Activated T-cell treated with anti-CD3 and anti-CD28 coated beads for 48 hours (primary cell): ENCODE measurements at regions not wholly inside any gene's neighbourhood (a gene's known extent, or its start where the extent isn't known, plus 50 kb on each side); places are given as distances from the start of the nearest gene placed in this dataset.

Experiments
- DNase-seq: peaks from one replicate; pipeline ENCODE4 v3.0.0-alpha.2; 2020; ENCODE audit warnings: low read depth

DNA sequence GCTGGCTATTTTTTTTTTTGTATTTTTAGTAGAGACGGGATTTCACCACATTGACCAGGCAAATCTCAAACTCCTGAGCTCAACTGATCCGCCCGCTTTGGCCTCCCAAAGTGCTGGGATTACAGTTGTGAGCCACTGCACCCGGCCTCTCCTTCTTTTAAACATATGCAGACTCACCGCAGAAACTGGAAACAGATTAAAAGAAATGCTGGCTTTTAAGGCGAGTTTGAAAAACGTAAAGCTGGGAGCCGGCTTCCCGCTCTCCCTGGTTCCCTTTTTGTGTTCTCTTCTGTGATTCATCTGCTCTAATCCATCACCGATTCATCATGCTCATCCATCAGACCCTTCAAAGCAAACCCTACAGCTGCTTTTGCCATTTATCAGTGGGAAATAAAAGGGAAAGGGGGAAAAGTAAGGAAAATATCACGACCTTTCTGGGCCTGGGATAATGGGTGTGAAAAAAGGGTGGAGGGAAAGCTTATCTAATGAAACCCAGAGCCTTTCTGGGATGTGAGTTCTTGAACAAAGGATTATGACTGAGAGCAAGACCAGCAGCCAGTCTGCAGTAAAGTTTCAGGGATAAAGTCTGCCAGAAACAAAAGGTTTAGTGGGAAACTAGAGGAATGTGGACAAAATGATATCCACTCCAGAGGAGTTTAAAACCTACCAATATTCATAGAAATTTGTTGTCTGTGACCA is 92.3 kb upstream of the LRIG1 start:
- DNase-seq = no peak

DNA sequence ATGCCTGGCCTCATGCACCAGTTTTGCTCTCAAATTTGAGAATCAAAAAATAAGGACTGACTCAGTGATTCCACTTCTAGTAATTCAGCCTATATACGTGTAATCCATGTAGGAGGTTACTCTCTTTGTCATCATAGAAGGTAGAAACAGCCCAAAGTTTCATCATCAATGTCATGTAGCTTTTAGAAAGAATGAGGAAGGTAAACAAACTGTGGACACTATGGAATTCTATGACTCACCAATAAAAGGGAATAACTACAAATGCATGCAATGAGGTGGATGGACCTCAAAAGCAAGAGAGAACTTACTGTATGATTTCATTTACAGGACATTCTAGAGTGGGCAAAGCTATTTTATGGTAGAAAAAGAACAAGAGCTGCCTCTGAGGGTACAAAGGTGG is 93.2 kb upstream of the LRIG1 start:
- no peak for DNase-seq

DNA sequence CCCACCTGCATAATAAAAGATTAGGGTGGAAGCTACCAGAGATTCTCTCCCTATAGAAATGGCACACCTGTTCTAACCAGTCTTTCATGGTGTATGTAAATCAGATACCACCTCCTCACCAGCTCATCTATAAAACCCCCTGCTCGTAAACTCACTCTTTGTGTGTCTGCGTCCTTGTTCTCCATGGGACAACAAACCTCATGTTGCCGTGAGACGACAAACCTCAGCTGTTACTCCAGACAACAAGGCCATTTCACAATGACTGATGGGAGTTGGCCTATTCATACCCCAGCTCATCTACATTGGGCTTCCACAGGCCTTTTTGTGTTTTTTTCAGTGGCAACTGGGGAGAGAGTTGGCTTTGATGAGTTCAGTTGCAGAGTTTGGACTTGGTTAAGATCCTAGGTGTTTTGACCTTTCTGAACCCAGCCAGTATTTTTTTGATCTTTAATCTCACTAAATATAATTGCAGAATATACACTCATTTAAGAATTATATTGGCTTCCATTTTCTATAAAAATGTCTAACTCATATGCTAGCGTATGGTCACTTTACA is 96.6 kb upstream of the LRIG1 start:
- no peak for DNase-seq

DNA sequence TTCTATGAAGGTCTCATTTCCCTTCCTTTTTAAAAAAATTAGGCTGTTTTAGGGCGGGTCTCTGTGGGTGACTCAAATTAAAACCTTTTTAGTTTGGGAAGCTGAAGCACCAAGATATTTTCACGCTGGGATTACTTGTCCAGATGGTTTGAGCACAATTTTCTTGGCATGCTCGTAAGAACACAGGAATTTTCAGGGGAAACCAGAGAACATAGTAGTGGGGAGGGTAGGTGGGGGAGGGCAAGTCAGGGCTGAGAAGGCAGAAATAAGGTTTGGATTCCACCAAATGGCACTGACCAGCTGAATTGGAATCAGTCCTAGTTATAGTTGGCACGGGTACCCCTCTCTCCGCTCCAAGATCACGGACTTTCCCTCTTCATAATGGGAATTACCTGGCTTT is 97.3 kb upstream of the LRIG1 start:
- no peak for DNase-seq

DNA sequence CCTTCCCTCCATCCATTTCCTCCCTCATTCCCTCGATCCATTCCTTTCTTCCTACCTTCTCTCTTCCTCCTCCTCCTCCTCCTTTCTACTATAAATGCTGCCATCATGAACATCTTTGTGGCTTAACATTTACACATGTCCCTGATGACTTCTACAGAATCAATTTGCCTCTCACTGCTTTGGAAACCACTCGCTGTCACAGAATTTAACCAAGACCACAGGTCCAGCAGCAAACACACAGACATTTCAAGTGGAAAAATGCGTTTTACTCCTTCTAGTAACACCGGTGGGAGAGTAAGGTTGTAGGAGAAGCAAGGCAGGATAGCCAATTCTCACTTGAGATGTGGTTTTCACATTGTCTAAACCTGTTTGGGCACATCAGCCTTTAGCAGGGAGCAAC is 101.4 kb upstream of the LRIG1 start:
- no peak for DNase-seq

DNA sequence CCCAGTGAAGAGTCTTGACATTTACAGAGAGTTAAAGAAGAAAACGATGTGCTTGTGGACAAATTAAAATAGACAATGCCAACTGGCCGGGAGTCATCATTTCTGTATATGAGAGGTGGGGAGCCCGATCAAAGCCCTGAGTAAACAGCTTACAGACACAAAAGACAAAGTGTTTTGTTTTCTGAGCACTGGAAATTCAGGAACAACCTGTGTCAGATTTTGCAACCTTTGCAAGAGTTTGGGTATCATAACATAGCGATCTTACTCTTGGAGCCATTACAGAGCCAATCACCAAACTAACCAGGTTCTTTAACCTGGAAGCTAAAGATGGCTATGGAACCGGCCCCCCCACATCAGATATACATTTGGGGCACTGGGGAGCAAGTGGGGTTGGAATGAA is 101.9 kb upstream of the LRIG1 start:
- no peak for DNase-seq

DNA sequence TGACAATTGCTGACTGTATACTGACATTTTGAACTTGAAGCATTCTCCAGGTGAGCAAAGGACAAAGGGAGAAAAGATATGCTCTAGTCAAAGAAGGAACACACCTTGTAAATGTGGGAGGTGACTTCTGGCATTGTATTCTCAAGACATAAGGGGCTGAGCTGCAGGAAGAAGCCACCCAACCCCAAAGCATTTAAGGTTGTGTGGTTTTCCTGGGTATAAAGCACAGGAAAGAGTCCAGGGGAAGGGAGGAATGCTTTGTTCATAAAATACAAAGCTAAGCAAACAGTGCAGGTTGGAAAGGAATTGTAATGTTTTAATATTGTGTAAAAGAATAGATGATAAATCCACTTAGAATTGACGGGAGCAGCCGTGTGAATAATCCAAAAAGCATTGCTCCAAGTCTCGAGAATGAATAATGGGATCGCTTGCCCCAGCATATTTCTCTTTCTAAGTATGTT is 102.4 kb upstream of the LRIG1 start:
- DNase-seq = no peak

DNA sequence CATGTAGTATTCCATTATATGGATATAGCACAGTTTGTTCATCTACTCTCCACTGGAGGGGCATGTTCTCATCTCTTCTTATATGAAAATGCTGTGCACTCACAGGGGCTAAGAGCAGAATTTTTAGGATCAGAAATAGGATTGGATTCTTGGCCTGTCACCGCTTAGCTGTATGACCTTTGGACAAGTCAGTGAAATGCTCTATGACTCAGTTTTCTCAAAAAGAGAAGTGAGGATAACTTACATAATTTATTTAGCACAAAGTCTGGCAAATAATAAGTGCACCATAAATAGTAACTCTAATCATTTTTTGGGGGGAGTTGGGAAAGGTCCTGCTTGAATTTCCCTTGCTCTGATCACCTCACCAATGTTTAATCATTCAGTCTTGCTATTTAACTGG is 103.7 kb upstream of the LRIG1 start:
- DNase-seq = no peak

DNA sequence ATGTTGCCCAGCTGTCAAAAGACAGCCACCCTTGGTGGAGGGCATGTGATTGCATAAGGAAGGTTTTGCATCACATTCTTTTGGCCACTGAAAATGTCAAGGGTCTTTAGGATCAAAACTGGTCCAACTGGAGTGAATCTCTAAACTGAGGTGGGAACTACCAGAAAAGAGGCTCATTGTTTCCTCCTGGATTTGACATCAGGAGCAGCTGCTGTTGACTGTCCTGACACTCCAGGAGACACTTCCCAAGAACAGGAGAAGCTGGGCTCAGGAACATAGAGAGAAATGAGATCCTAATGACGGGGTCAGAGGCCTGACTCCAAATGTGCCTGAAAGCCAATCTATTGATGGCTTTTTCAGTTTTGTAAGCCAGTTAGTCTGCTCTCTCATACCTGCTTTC is 105.3 kb upstream of the LRIG1 start:
- DNase-seq = no peak

DNA sequence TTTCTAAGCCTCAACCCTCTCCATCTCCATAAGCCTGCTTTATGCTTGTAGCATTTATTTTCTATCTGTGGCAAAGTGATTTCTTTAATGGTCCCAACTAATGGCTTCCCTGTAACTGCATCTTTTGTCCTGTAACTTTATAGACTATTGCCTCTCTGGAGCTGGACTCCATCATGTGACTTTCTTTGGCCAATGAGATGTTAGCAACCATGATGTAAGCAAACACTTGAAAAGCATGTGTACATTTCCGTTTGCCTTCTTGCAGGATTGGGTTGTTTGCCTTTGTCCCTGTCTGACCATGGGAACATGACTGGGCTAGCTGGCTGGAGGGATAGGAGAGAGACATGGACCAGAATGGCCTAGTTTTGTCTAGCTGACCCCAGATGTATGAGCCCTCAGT is 106.0 kb upstream of the LRIG1 start:
- DNase-seq = no peak

DNA sequence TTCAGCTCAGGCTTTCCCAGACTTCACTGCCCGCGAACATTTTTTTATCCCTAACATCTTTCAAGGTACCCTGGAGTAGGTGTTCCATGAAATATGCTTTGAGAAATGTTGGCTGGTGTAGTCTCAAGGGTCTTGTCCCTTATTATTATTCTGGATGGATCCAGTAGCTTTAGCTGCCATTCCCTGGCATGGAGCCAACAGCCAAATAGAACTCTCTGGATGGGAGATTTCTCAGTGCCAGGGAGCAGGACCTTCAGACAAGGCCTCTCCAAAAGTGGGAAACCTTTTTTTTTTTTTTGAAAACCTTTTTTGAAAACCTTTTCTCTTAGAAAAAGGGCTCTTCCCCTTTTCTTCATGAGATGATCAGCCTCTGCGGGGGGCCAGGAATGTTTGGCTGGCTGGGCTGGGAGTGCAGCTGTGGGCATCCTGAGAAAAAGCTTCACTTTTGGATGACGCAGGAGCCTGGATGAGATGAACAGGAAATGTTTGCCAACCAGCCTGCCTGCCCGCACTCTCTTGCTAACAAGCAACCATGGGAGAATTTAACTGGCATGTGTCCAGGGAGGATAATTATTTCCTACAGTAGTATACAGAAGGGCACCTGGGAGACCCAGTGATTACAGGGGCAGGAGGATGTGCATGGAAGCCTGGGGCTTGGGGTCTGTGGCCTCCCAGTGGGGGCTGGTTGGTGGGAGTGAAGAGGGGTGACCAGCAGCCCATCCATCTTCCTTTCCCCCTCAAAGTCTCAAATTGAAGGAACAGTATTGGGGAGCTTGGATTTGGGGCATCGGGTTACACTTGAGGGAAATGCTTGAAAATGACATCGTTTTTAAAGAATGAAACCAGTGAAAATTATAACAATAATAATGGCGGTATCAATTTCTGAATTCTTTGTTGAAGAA is 109.1 kb upstream of the LRIG1 start:
- no peak for DNase-seq

DNA sequence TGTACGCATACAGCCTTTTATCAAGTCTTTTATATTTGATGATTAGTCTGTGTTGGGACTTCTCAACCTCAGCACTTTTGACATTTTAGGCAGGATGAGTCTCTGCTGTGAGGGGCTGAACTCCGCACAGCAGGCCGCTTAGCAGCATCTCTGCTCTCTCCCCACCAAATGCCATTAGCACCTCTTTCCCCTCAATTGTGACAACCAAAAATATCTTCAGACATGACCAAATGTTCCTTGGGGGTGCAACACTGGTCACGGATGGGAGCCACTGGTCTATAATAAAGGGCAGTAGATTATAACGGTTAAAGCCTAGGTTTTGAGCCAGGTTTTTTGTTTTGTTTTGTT is 109.7 kb upstream of the LRIG1 start:
- DNase-seq = no peak

DNA sequence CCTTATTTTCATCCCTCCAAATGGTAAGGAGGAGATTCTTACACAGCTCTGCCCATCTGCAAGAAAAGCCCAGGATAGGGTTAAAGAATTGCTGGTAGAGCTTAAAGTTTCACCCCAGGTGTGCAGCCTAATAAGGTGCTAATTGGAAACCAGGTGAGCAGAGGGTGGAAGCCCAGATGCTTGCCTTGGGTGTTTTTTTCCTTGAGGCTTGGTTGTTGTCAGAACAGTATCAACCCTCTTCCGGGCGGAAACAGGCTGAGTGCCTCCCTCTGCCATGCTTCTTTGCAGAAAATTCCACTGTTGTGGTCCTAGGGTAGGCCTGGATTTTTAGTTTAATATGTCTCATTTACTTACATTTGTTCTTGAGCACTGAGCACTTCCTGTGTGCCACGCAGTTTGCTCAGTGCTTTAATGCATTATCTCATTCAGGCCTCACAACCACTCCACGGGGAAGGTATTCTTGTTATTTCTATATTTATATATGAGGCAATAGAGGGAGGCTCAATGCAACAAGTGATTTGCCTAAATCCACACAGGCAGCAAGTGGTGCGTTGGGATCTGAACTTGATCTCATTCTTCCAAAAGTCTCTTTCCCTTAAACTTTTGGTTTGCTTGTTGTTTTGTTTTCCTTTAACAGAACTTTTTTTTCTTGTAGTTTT is 115.0 kb upstream of the LRIG1 start:
- DNase-seq = no peak

DNA sequence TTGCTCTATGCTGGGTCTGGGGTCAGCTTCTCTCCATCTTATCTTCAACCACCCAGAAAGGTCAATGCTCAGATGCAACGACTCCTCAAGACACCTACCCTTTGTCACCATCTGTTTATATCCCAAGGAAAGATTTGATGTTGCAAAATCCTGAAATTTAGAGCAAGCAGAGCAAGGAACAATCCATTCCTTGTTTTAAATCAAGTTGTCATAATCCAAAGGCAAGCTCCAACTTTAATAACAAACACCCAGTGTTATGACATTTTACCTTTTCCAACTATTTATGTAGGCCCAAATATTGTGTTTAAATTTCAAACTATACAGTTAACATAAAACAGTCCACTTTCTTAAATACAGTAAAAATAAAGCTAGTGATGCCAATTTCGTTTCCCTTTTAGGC is 116.5 kb upstream of the LRIG1 start:
- DNase-seq = no peak

DNA sequence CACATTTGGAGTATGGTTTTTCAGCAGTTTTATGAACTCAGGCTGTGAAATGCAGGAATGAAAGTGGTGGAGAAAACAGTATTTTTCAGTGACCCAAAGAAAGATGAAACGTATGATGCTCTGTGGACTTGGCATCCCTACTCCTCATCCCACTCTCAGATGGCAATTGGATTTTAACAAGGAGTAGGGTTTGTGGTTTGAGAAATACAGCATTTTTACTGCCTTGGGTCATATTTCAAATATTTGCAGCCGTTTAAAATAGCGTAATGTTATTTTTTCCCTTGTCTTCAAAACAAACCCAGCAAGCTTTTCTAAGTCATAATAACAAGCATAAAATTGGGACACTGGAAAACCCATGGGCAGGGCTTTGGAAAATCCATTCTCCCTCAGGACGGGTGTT is 117.2 kb upstream of the LRIG1 start:
- DNase-seq = no peak

DNA sequence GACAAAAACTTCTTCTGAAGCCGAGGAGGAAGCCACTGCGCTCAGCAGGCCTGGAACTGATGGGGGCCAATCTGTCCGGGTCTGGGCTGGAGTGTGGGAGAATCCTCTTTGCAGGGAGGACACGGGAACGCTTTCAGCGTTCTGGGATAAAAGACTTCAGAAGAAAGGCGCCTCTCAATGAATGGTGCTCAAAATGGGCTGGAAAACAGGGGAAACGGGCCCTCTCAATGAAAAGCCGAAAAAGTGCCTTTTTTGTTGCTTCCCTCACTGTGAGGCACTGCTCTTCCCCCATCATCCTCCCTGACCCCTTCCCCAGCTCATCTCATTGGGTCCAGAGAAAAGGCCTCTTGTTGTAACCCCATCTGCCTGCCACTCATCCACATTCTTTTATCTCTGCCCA is 119.5 kb upstream of the LRIG1 start:
- no peak for DNase-seq

DNA sequence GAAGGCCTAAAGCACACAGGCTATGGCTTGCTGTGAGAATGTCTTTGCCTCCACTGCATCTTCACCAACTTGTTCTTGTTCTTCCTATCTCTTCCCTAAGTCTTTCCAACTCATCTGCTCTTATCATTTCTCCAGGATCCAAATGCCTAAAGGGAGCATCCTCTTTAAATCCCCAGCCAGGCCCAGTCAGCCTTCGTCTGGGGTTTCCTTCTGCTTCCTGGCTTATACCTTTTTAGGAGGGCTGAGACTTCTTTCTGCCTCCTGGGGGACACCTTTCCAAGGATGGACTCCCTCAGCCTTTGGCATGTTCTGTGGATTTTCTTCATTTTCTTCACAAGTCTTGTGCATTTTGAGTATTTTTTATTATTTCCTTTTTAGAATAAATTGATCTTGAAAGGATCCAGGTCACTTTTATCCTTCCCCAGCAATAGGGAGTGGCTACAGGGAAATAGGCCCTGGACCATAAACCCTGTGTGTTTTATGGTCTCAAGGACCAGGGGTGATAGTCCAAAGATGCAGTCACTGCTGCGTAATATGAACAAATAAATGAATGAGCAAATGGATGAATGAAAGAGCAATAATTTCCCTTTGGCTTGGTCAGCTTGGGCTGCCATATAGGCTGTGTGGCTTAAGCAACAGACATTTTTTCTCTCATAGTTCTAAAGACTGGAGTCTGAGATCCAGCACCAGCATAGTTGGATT is 122.1 kb upstream of the LRIG1 start:
- no peak for DNase-seq

DNA sequence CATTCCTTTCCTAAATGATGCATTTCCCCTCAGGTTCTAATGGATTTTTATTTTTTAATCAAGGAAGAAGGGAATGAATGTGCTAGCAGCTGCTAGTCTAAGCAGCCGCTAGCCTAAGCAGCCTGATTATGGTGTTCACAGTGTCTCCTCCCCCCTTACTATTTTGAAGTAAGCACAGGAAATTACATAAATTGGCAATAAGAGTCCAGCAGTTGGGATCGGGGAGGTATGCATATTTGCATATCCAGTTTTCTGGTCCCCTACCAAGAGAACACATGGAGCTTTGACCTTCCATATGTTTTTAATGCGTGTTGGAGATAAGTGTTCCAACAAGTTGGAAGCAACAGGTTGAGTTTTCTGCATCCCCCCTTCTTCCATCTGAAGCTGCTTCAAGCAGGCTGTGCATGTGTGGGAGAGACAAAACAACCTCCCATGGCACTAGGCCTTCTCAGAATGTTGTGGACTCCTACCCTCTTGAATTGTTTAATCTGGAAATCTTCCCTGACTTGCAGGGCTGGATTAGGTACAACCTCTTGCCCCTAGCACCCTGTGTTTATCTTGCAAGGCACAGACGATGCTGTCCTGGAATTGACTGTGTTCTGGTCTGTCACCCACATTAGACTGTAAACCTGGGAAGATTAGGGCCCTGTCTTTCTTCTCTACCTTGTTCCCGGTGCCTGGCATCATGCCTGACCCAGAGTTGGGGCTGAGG is 124.8 kb upstream of the LRIG1 start:
- DNase-seq = no peak

DNA sequence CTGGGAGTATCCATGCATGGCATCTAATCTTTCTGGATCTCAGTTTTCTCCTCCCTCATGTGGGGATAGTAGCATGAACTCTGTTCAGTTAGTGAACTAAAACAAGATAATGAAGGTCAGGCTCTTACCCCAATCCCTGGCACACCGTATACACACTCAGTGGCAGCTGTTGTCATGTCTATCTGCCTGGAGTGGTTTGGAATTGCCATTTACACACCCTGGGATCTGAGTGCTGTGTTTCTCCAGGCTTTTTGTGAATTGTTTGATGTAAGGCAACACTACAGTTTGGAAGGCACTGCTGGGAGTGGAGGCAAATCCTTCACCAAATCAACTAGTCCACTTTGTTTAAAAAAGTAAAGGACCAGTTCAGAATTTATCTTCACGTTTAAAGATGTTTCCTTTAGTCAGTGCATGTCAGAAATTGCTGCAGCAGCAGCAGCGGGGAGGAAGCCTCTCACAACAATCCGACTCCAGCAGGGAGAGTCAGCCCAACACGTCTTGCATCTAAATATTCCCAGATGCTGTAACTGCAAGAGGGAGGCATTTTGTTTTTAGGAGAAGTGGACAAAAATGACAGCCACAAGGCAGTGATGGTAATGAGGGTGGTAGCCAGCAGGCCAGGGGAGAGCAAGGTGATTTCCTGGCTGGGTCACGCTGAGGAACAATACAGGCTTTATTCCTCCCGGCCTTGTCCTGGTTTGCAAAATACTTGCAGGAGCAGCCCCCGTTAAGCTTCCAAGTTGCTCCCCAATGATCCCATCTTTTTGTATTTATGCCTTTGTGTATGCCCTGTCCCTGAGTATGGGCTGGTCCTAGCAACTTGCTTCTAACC is 128.5 kb upstream of the LRIG1 start:
- no peak for DNase-seq

DNA sequence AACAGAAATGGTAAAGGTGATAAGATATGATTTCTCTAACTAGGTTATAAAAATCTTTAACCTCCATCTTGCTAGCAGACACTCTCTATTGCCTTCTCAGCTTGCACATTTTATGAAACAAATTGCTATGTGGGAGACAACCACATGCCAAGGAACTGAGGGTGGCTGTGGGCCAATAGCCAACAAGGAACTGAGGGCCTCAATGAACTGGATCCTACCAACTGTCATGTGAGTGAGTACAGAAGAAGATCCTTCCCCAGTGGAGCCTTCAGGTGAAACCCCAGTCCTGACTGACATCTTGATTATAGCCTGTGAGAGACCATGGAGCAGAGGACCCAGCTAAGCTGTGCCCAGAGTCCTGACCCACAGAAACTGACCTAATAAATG is 129.2 kb upstream of the LRIG1 start:
- no peak for DNase-seq
